Neural progenitor cell (in vitro differentiated cells): ENCODE measurements at regions not wholly inside any gene's neighbourhood (a gene's known extent, or its start where the extent isn't known, plus 50 kb on each side); places are given as distances from the start of the nearest gene placed in this dataset.

Experiments
- DNase-seq: peaks from one replicate; pipeline ENCODE4 v3.0.0-alpha.2; 2016; ENCODE audit warnings: low spot score
- H2AFZ ChIP-seq: fragments of 200-600 bp; sonication (generic); replicated peaks from 2 replicates; pipeline ENCODE4 v1.6.1; 2016; ENCODE audit warnings: antibody characterized with exemption
- H3F3A ChIP-seq: fragments of 200-600 bp; sonication (generic); 2 replicates; pipeline ENCODE4 v1.6.1; 2016; ENCODE audit warnings: antibody characterized with exemption, low read depth
- H3K27ac ChIP-seq: fragments of 200-600 bp; sonication (generic); 2 replicates; pipeline ENCODE4 v1.5.1; 2016; ENCODE audit warnings: mild to moderate bottlenecking
- H3K27me3 ChIP-seq: fragments of 200-600 bp; sonication (generic); 2 replicates; pipeline ENCODE4 v1.6.1; 2016; ENCODE audit warnings: mild to moderate bottlenecking, moderate library complexity
- H3K36me3 ChIP-seq: fragments of 200-600 bp; sonication (generic); 2 replicates; pipeline ENCODE4 v1.5.1; 2016
- H3K4me1 ChIP-seq: fragments of 200-600 bp; sonication (generic); 2 replicates; pipeline ENCODE4 v1.6.1; 2016; ENCODE audit warnings: mixed run types
- H3K4me2 ChIP-seq: fragments of 200-600 bp; sonication (generic); 2 replicates; pipeline ENCODE4 v1.6.1; 2016
- H3K4me3 ChIP-seq: fragments of 200-600 bp; sonication (generic); 2 replicates; pipeline ENCODE4 v1.5.1; 2016
- H3K79me2 ChIP-seq: fragments of 200-600 bp; sonication (generic); 2 replicates; pipeline ENCODE4 v1.6.1; 2016; ENCODE audit warnings: low read depth
- H3K9ac ChIP-seq: fragments of 200-600 bp; sonication (generic); 2 replicates; pipeline ENCODE4 v1.6.1; 2016
- H3K9me3 ChIP-seq: fragments of 200-600 bp; sonication (generic); 2 replicates; pipeline ENCODE4 v1.5.1; 2016; ENCODE audit warnings: low read depth
- H4K20me1 ChIP-seq: fragments of 200-600 bp; sonication (generic); 2 replicates; pipeline ENCODE4 v1.6.1; 2016; ENCODE audit warnings: low read depth
- H3K27ac Mint-ChIP-seq: 3 replicates; pipeline ENCODE4 v1.8.0; 2021; ENCODE audit warnings: mixed read lengths
- H3K27me3 Mint-ChIP-seq: 2 replicates; pipeline ENCODE4 v1.8.0; 2022; ENCODE audit warnings: low read depth, mild to moderate bottlenecking, inconsistent platforms, moderate library complexity, mixed read lengths; ENCODE audit not compliant: insufficient read depth
- H3K36me3 Mint-ChIP-seq: 3 replicates; pipeline ENCODE4 v1.8.0; 2021; ENCODE audit warnings: mixed read lengths
- H3K4me1 Mint-ChIP-seq: 3 replicates; pipeline ENCODE4 v1.8.0; 2021; ENCODE audit warnings: mixed read lengths
- H3K4me3 Mint-ChIP-seq: 3 replicates; pipeline ENCODE4 v1.8.0; 2021; ENCODE audit warnings: mild to moderate bottlenecking, moderate library complexity, mixed read lengths
- H3K9me3 Mint-ChIP-seq: 3 replicates; pipeline ENCODE4 v1.8.0; 2020; ENCODE audit warnings: mixed read lengths
- CTCF ChIP-seq: fragments of 200-600 bp; sonication (generic); IDR thresholded peaks from 2 replicates; pipeline ENCODE4 v1.5.1; 2017; ENCODE audit warnings: antibody characterized with exemption, mild to moderate bottlenecking
- EZH2 ChIP-seq: fragments of 200-600 bp; sonication (generic); IDR thresholded peaks from 2 replicates; pipeline ENCODE4 v1.6.1; 2017; ENCODE audit warnings: antibody characterized with exemption, mild to moderate bottlenecking, moderate library complexity
- EZH2phosphoT487 ChIP-seq: fragments of 200-600 bp; sonication (generic); IDR thresholded peaks from 2 replicates; pipeline ENCODE4 v1.6.1; 2017; ENCODE audit warnings: antibody characterized with exemption

DNA sequence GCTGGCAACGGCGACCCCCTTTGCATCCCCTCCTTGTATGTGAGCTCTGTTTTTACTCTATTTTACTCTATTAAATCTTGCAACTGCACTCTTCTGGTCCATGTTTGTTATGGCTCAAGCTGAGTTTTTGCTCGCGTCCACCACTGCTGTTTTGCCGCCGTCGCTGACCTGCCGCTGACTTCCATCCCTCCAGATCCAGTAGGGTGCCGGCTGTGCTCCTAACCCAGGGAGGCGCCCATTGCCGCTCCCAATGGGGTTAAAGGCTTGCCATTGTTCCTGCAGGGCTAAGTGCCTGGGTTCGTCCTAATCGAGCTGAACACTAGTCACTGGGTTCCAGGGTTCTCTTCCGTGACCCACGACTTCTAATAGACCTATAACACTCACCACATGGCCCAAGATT, 2704.4 kb downstream of the PCDH9 start:
- no peaks in the 10 kb centered on the region for H3K9me3 ChIP-seq
- H2AFZ ChIP-seq, result no peak overlapping the region
- no peaks in the 10 kb centered on the region for H3K79me2 ChIP-seq
- H3K4me1 ChIP-seq, result no peaks in the 10 kb centered on the region
- H3F3A ChIP-seq, result no peaks in the 10 kb centered on the region
- H3K27me3 ChIP-seq, result no peaks in the 10 kb centered on the region
- DNase-seq, result no peak
- Mint-ChIP-seq H3K4me1 (no peaks in the 10 kb centered on the region), H3K36me3 (no peaks in the 10 kb centered on the region), H3K4me3 (no peak overlapping the region), H3K27ac (no peak overlapping the region), H3K27me3 (no peaks in the 10 kb centered on the region), H3K9me3 (no peaks in the 10 kb centered on the region)
- no peak overlapping the region for H3K4me2 ChIP-seq
- H3K9ac ChIP-seq, result no peak overlapping the region
- H4K20me1 ChIP-seq, result no peaks in the 10 kb centered on the region
- TF ChIP-seq EZH2, result no peak
- H3K36me3 ChIP-seq, result no peaks in the 10 kb centered on the region
- no peak overlapping the region for H3K27ac ChIP-seq
- no peak overlapping the region for H3K4me3 ChIP-seq

DNA sequence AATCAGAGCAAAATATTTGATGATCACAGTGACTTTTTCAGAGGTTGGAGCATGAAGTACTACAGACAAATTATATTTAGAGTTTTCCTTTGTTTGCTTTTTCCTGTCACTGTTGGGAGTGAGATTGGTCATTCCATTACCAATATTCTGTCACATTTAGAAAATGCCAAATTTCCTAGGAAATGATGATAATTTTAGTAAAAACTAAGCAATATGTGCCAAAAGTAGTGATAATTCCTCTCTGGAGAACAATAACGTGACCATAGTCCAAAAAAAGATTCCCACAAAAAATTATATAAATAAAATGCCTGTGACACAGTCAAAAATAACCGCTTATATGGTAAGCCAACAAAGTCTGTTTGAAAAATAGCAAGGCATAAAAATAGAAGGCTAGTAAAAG, 2719.4 kb downstream of the PCDH9 start:
- DNase-seq, result no peak
- peaks cover 2% of the 10 kb centered on the region for H3K27me3 Mint-ChIP-seq
- H3K27ac ChIP-seq, result no peak overlapping the region
- H3K4me2 ChIP-seq, result no peak overlapping the region
- no peaks in the 10 kb centered on the region for H3F3A ChIP-seq
- no peaks in the 10 kb centered on the region for H3K36me3 Mint-ChIP-seq
- TF ChIP-seq EZH2phosphoT487 (no peak), CTCF (no peak), EZH2 (no peak)
- H3K4me1 ChIP-seq, result no peaks in the 10 kb centered on the region
- no peaks in the 10 kb centered on the region for H3K9me3 ChIP-seq
- peaks cover 3% of the 10 kb centered on the region for H3K36me3 ChIP-seq
- H3K4me3 Mint-ChIP-seq, result no peak overlapping the region
- H3K27me3 ChIP-seq, result no peaks in the 10 kb centered on the region
- H3K4me3 ChIP-seq, result no peak overlapping the region
- no peaks in the 10 kb centered on the region for H3K4me1 Mint-ChIP-seq
- H4K20me1 ChIP-seq, result no peaks in the 10 kb centered on the region
- no peak overlapping the region for H3K27ac Mint-ChIP-seq
- no peak overlapping the region for H3K9ac ChIP-seq
- no peaks in the 10 kb centered on the region for H3K79me2 ChIP-seq
- no peak overlapping the region for H2AFZ ChIP-seq
- peaks cover 2% of the 10 kb centered on the region for H3K9me3 Mint-ChIP-seq

DNA sequence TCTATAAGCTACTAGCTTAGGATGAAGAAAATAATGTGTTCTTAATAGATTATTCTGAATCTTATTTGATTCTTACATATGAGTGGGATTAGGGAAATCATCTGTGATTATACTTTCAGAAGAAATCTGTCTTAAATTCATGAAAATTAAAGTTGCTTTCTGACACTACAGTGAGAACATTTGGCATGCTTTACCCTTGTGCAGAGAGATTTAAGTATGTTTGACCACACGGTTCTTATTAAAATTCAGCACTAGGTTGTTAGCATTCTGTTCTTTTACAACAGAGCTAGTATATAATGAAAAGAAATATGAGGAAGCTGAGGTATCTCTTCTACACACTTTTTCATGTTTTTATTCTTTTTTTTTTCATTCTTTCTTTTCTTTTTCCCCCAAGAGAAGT, 2723.9 kb downstream of the PCDH9 start:
- Mint-ChIP-seq H3K27me3 (no peaks in the 10 kb centered on the region), H3K9me3 (no peaks in the 10 kb centered on the region), H3K4me1 (no peaks in the 10 kb centered on the region), H3K4me3 (no peak overlapping the region), H3K36me3 (no peaks in the 10 kb centered on the region), H3K27ac (no peak overlapping the region)
- Histone ChIP-seq H3F3A (no peaks in the 10 kb centered on the region), H3K9ac (no peak overlapping the region), H3K4me3 (no peak overlapping the region), H2AFZ (no peak overlapping the region), H3K4me1 (no peaks in the 10 kb centered on the region), H3K27me3 (no peaks in the 10 kb centered on the region), H3K79me2 (no peaks in the 10 kb centered on the region), H3K27ac (no peak overlapping the region), H3K4me2 (no peak overlapping the region), H3K36me3 (peaks cover 3% of the 10 kb centered on the region), H3K9me3 (no peaks in the 10 kb centered on the region), H4K20me1 (no peaks in the 10 kb centered on the region)
- DNase-seq, result no peak
- TF ChIP-seq EZH2phosphoT487 (no peak), EZH2 (no peak), CTCF (no peak)

GRCh38 chr13:64505336-64505910, 2724.7 kb downstream of the PCDH9 start:
- Histone ChIP-seq H3K4me2 (no peak overlapping the region), H3K36me3 (no peaks in the 10 kb centered on the region), H3K9me3 (no peaks in the 10 kb centered on the region), H3K4me1 (no peaks in the 10 kb centered on the region), H3K4me3 (no peak overlapping the region), H3F3A (no peaks in the 10 kb centered on the region), H4K20me1 (no peaks in the 10 kb centered on the region), H3K27ac (no peak overlapping the region), H3K9ac (no peak overlapping the region), H3K79me2 (no peaks in the 10 kb centered on the region), H3K27me3 (no peaks in the 10 kb centered on the region), H2AFZ (no peak overlapping the region)
- Mint-ChIP-seq H3K4me3 (no peak overlapping the region), H3K36me3 (no peaks in the 10 kb centered on the region), H3K27me3 (no peaks in the 10 kb centered on the region), H3K27ac (no peak overlapping the region), H3K4me1 (no peaks in the 10 kb centered on the region), H3K9me3 (no peaks in the 10 kb centered on the region)
- DNase-seq, result no peak
- TF ChIP-seq CTCF, result no peak
- TF ChIP-seq EZH2, result no peak
- TF ChIP-seq EZH2phosphoT487, result no peak
